ENCODE measurements at regions not wholly inside any gene's neighbourhood (a gene's known extent, or its start where the extent isn't known, plus 50 kb on each side); places are given as distances from the start of the nearest gene placed in this dataset.

DNA sequence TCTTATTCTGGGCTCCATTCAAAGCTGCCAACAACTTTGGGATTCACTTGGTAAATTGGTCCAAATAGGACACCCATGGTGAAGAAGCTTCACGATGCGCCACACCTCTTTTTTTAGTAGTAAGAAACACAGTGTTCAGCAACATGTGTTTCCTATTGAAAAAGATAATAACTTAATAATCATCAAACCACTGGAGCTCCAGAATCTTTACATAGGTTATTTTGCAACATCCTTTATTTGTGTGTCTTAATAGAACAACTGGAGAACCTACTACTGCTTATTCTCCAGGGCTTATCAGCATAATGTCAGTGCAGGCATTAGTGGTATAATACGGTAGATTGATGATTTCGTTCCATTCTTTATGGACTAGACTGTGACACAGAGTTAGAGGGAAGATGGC is 63.3 kb upstream of the DAPK1 start:
- TF ChIP-seq, protein P1, sequence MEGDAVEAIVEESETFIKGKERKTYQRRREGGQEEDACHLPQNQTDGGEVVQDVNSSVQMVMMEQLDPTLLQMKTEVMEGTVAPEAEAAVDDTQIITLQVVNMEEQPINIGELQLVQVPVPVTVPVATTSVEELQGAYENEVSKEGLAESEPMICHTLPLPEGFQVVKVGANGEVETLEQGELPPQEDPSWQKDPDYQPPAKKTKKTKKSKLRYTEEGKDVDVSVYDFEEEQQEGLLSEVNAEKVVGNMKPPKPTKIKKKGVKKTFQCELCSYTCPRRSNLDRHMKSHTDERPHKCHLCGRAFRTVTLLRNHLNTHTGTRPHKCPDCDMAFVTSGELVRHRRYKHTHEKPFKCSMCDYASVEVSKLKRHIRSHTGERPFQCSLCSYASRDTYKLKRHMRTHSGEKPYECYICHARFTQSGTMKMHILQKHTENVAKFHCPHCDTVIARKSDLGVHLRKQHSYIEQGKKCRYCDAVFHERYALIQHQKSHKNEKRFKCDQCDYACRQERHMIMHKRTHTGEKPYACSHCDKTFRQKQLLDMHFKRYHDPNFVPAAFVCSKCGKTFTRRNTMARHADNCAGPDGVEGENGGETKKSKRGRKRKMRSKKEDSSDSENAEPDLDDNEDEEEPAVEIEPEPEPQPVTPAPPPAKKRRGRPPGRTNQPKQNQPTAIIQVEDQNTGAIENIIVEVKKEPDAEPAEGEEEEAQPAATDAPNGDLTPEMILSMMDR (IDR thresholded peaks at IDR 0.05; ENCODE audit: low read depth, low read length) = no peak
- TF ChIP-seq EZH2phosphoT487 (IDR thresholded peaks at IDR 0.05; ENCODE audit: low read depth) = no peak
